ENCODE measurements at regions not wholly inside any gene's neighbourhood (a gene's known extent, or its start where the extent isn't known, plus 50 kb on each side); places are given as distances from the start of the nearest gene placed in this dataset.

GRCh38 chr16:65532258-65532657, 410.4 kb upstream of the CDH11 start:
- Histone ChIP-seq H3K27ac (no peak overlapping the region), H3K4me1 (no peaks in the 10 kb centered on the region), H3K4me3 (replicated peaks in 1 of 3) (no peak overlapping the region), H3K36me3 (no peaks in the 10 kb centered on the region), H3K9me3 (no peaks in the 10 kb centered on the region), H3K27me3 (no peaks in the 10 kb centered on the region)
- DNase-seq: no peak
- TF ChIP-seq POLR2A (IDR thresholded peaks at IDR 0.05) (no peak), CTCF (IDR thresholded peaks at IDR 0.05) (no peak)
- WGBS, 2 donors: 50 to 60% methylated on average over 6 of the region's 6 CpGs
- intact Hi-C loops (cut with DNase I): no loop called here

DNA sequence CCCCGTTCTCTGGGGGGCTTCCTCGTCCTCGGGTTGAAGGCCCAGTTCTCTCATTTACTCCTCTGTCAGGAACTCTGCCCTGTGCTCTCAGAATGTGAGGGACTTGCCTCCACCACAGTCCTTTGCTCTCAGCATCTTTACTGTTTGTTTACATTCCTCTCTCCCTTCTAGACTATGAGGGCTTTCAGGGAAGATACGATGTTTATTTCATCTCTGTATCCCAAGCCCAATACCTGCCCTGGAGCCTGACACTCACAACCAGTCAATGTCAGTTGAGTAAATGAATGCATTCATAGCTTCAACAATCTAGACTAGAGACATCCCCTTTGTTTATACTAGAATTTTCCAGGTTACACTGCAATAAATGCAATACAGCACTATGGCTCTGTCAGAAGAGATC, 409.6 kb upstream of the CDH11 start:
- Histone ChIP-seq H3K9me3 (no peaks in the 10 kb centered on the region), H3K36me3 (no peaks in the 10 kb centered on the region), H3K27me3 (no peaks in the 10 kb centered on the region), H3K4me3 (replicated peaks in 1 of 3) (no peak overlapping the region), H3K4me1 (no peaks in the 10 kb centered on the region), H3K27ac (no peak overlapping the region)
- no peak for TF ChIP-seq CTCF (IDR thresholded peaks at IDR 0.05)
- no peak for TF ChIP-seq POLR2A (IDR thresholded peaks at IDR 0.05)
- intact Hi-C loops (cut with DNase I): no loop called here
- WGBS, 2 donors: 61 to 69% methylated on average over 4 of the region's 4 CpGs
- no peak for DNase-seq

- H3K9me3 ChIP-seq: no peaks in the 10 kb centered on the region
- H3K4me3 ChIP-seq (replicated peaks in 1 of 3): no peak overlapping the region
- H3K27ac ChIP-seq: no peak overlapping the region
- no peak for DNase-seq
- no peaks in the 10 kb centered on the region for H3K27me3 ChIP-seq
- intact Hi-C loops (cut with DNase I): no loop called here
- H3K36me3 ChIP-seq: no peaks in the 10 kb centered on the region
- 93 to 95% methylated on average over 2 of the region's 2 CpGs for WGBS, 2 donors
- no peaks in the 10 kb centered on the region for H3K4me1 ChIP-seq
- TF ChIP-seq CTCF (IDR thresholded peaks at IDR 0.05) (no peak), POLR2A (IDR thresholded peaks at IDR 0.05) (no peak)
Measured at GRCh38 chr16:65525707-65526106, 403.8 kb upstream of the CDH11 start.

- WGBS, 2 donors: 17 to 19% methylated on average over 8 of the region's 8 CpGs
Measured at GRCh38 chr16:65524997-65525396, 403.1 kb upstream of the CDH11 start.

DNA sequence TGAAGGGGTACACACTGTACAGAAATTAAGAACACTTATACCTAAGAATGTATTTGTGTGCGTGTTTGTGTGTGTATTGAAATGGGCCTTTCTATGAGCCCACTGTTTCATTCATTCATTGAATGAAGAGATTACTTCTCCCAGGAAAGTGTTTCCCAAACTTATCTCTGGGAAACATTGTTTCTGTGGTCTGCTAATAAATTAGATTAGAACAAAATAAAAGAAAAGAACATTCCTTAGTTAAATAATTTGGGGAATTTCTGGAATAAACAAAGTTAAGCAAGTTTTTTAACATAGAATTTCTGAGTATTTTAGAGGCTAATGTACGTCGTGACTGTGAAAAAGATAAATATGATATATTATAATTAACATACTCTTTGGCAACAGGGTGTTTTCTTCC, 402.4 kb upstream of the CDH11 start:
- TF ChIP-seq CTCF (IDR thresholded peaks at IDR 0.05): no peak
- no peak for TF ChIP-seq POLR2A (IDR thresholded peaks at IDR 0.05)
- Histone ChIP-seq H3K9me3 (no peaks in the 10 kb centered on the region), H3K4me3 (replicated peaks in 1 of 3) (no peak overlapping the region), H3K27me3 (no peaks in the 10 kb centered on the region), H3K27ac (no peak overlapping the region), H3K36me3 (no peaks in the 10 kb centered on the region), H3K4me1 (no peaks in the 10 kb centered on the region)
- no peak for DNase-seq
- 84% methylated on average over 3 of the region's 3 CpGs for WGBS, 2 donors
- intact Hi-C loops (cut with DNase I): no loop called here

More at GRCh38 chr16:65524997-65525396, 403.1 kb upstream of the CDH11 start:
- H3K36me3 ChIP-seq: no peaks in the 10 kb centered on the region
- H3K4me1 ChIP-seq: no peaks in the 10 kb centered on the region
- intact Hi-C loops (cut with DNase I): no loop called here
- no peak overlapping the region for H3K27ac ChIP-seq
- H3K27me3 ChIP-seq: no peaks in the 10 kb centered on the region
- no peak for TF ChIP-seq CTCF (IDR thresholded peaks at IDR 0.05)
- TF ChIP-seq POLR2A (IDR thresholded peaks at IDR 0.05): no peak
- no peak overlapping the region for H3K4me3 ChIP-seq (replicated peaks in 1 of 3)
- no peaks in the 10 kb centered on the region for H3K9me3 ChIP-seq
- DNase-seq: no peak
